GM23338 (cell line): ENCODE measurements at regions not wholly inside any gene's neighbourhood (a gene's known extent, or its start where the extent isn't known, plus 50 kb on each side); places are given as distances from the start of the nearest gene placed in this dataset.

Source experiments
- ATAC-seq: fragments of 200-7000 bp; cut with Tn5 transposase; 3 replicates; pipeline ENCODE4 v1.9.1; 2020
- DNase-seq: peaks from one replicate; pipeline ENCODE4 v3.0.0-alpha.2; 2015; ENCODE audit warnings: low spot score
- H2AFZ ChIP-seq: fragments of 200-600 bp; sonication (generic); 2 replicates; pipeline ENCODE4 v1.8.0; 2016; ENCODE audit warnings: antibody characterized with exemption, mild to moderate bottlenecking, moderate library complexity
- H3F3A ChIP-seq: fragments of 200-600 bp; sonication (generic); replicated peaks from 2 replicates; pipeline ENCODE4 v1.8.0; 2017; ENCODE audit warnings: antibody characterized with exemption, mixed run types, low read depth
- H3K27ac ChIP-seq: fragments of 200-600 bp; sonication (generic); 2 replicates; pipeline ENCODE4 v1.6.1; 2016; ENCODE audit warnings: low read depth
- H3K27me3 ChIP-seq: fragments of 200-600 bp; sonication (generic); 2 replicates; pipeline ENCODE4 v1.8.0; 2016; ENCODE audit warnings: mild to moderate bottlenecking, mixed run types, moderate library complexity; ENCODE audit not compliant: insufficient read depth
- H3K36me3 ChIP-seq: fragments of 200-600 bp; sonication (generic); 2 replicates; pipeline ENCODE4 v1.8.0; 2016; ENCODE audit warnings: mild to moderate bottlenecking; ENCODE audit not compliant: insufficient read depth
- H3K4me1 ChIP-seq: fragments of 200-600 bp; sonication (generic); 2 replicates; pipeline ENCODE4 v1.8.0; 2016; ENCODE audit warnings: mild to moderate bottlenecking, moderate library complexity; ENCODE audit not compliant: insufficient read depth
- H3K4me2 ChIP-seq: fragments of 200-600 bp; sonication (generic); 2 replicates; pipeline ENCODE4 v1.7.1; 2017; ENCODE audit warnings: mixed run types
- H3K4me3 ChIP-seq: fragments of 200-600 bp; sonication (generic); 2 replicates; pipeline ENCODE4 v1.6.1; 2016; ENCODE audit warnings: mixed run types
- H3K79me2 ChIP-seq: fragments of 200-600 bp; sonication (generic); replicated peaks from 2 replicates; pipeline ENCODE4 v1.8.0; 2017; ENCODE audit warnings: mild to moderate bottlenecking; ENCODE audit not compliant: insufficient read depth
- H3K9me2 ChIP-seq: fragments of 200-600 bp; sonication (generic); 2 replicates; pipeline ENCODE4 v1.8.0; 2017; ENCODE audit not compliant: insufficient read depth
- H4K20me1 ChIP-seq: fragments of 200-600 bp; sonication (generic); replicated peaks from 2 replicates; pipeline ENCODE4 v1.8.0; 2017; ENCODE audit warnings: mild to moderate bottlenecking; ENCODE audit not compliant: insufficient read depth
- H3K27ac Mint-ChIP-seq: 2 replicates; pipeline ENCODE4 v1.8.0; 2020; ENCODE audit warnings: inconsistent platforms, mild to moderate bottlenecking, moderate library complexity, mixed read lengths
- H3K27me3 Mint-ChIP-seq: 3 replicates; pipeline ENCODE4 v1.8.0; 2022; ENCODE audit warnings: low read depth, mild to moderate bottlenecking, moderate library complexity, mixed read lengths, inconsistent platforms; ENCODE audit not compliant: insufficient read depth, poor library complexity
- H3K36me3 Mint-ChIP-seq: 3 replicates; pipeline ENCODE4 v1.8.0; 2021; ENCODE audit warnings: low read depth, mild to moderate bottlenecking, inconsistent platforms, moderate library complexity, mixed read lengths
- H3K4me1 Mint-ChIP-seq: 3 replicates; pipeline ENCODE4 v1.8.0; 2020; ENCODE audit warnings: mild to moderate bottlenecking, inconsistent platforms, mixed read lengths
- H3K4me3 Mint-ChIP-seq: 3 replicates; pipeline ENCODE4 v1.8.0; 2021; ENCODE audit warnings: moderate library complexity, mild to moderate bottlenecking, inconsistent platforms, mixed read lengths
- H3K9me3 Mint-ChIP-seq: 3 replicates; pipeline ENCODE4 v1.8.0; 2020; ENCODE audit warnings: moderate library complexity, mild to moderate bottlenecking, inconsistent platforms, mixed read lengths
- ETS1 ChIP-seq: IDR thresholded peaks from 2 replicates; pipeline ENCODE4 v1.6.1; 2016; ENCODE audit warnings: antibody characterized with exemption
- EZH2 ChIP-seq: fragments of 200-600 bp; sonication (generic); IDR thresholded peaks from one replicate; pipeline ENCODE4 v1.8.0; 2017; ENCODE audit warnings: antibody characterized with exemption, mild to moderate bottlenecking, low read depth; ENCODE audit not compliant: unreplicated experiment
- EZH2phosphoT487 ChIP-seq: fragments of 200-600 bp; sonication (generic); IDR thresholded peaks from one replicate; pipeline ENCODE4 v1.8.1; 2018; ENCODE audit warnings: antibody characterized with exemption; ENCODE audit not compliant: unreplicated experiment
- JUNB ChIP-seq: IDR thresholded peaks from one replicate; pipeline ENCODE4 v1.6.1; 2016; ENCODE audit warnings: antibody characterized with exemption; ENCODE audit not compliant: unreplicated experiment
- NANOG ChIP-seq: IDR thresholded peaks from 2 replicates; pipeline ENCODE4 v1.6.1; 2016; ENCODE audit warnings: antibody characterized with exemption, borderline replicate concordance
- POLR2AphosphoS5 ChIP-seq: IDR thresholded peaks from 2 replicates; pipeline ENCODE4 v1.6.1; 2016; ENCODE audit warnings: antibody characterized with exemption, low read depth
- STAT1 ChIP-seq: IDR thresholded peaks from one replicate; pipeline ENCODE4 v1.6.1; 2016; ENCODE audit warnings: antibody characterized with exemption; ENCODE audit not compliant: unreplicated experiment
- ZNF114 ChIP-seq: fragments of 250-450 bp; sonication (Bioruptor Pico); IDR thresholded peaks from 2 replicates; pipeline ENCODE4 v1.5.0; 2020; ENCODE audit warnings: mild to moderate bottlenecking, moderate library complexity
- ZNF331 ChIP-seq: fragments of 250-450 bp; sonication (Bioruptor Pico); IDR thresholded peaks from 2 replicates; pipeline ENCODE4 v1.5.0; 2020; ENCODE audit warnings: low read depth, mild to moderate bottlenecking, moderate library complexity
- ZNF462 ChIP-seq: fragments of 250-450 bp; sonication (Bioruptor Pico); IDR thresholded peaks from 2 replicates; pipeline ENCODE4 v1.5.0; 2020; ENCODE audit warnings: mild to moderate bottlenecking, moderate library complexity
- TF ChIP-seq, protein P1 (sequence below), 2 experiments: fragments of 200-600 bp in 1 of 2; sonication (generic) in 1 of 2; conservative IDR thresholded peaks; 2 replicates each; pipeline versions ENCODE4 v1.5.1 to v1.6.1; 2016 to 2017; ENCODE audit warnings: antibody characterized with exemption in 2 of 2, low read depth in 2 of 2, mild to moderate bottlenecking in 2 of 2, moderate library complexity in 1 of 2

DNA sequence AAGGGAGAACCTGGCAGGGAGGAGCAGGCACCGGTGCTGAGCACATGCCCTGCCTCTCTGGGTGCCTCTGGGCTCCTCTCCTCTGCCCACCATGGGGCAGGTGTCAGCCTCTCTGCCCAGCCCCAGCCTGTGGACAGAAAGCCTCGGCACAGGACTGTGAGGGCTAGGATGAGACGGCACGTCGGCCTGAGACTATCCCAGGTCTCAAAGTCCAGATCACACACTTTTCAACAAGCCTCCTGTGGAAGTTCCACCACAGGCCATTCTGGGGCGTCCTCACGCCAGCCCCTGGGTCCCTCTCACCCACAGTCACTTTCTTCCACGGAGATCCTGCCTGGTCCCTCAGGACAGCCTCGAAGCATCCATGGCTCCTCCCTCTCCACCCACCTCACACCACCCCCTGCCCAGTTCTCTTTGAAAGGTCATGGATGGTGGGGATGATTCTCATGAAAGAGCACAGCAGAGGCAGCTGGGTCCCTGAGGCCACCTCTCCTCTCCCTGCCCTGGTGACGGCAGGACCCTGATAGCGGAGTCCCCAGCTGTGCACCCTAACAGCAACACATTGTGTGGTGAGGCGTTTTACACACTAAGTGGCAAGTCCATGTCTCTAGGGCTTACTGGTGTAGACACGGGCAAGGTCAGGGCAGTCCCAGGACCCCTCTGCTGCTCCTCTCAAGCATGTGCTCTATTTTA is 569.4 kb upstream of the SALL3 start:
- no peak for TF ChIP-seq NANOG
- no peak for TF ChIP-seq EZH2
- TF ChIP-seq, protein P1, sequence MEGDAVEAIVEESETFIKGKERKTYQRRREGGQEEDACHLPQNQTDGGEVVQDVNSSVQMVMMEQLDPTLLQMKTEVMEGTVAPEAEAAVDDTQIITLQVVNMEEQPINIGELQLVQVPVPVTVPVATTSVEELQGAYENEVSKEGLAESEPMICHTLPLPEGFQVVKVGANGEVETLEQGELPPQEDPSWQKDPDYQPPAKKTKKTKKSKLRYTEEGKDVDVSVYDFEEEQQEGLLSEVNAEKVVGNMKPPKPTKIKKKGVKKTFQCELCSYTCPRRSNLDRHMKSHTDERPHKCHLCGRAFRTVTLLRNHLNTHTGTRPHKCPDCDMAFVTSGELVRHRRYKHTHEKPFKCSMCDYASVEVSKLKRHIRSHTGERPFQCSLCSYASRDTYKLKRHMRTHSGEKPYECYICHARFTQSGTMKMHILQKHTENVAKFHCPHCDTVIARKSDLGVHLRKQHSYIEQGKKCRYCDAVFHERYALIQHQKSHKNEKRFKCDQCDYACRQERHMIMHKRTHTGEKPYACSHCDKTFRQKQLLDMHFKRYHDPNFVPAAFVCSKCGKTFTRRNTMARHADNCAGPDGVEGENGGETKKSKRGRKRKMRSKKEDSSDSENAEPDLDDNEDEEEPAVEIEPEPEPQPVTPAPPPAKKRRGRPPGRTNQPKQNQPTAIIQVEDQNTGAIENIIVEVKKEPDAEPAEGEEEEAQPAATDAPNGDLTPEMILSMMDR (conservative IDR thresholded peaks at IDR 0.05; ENCODE audit: low read depth in 2 of 2), result no peak
- no peak for TF ChIP-seq EZH2phosphoT487
- no peak for TF ChIP-seq POLR2AphosphoS5
- TF ChIP-seq ETS1, result no peak
- TF ChIP-seq STAT1, result no peak
- no peak for TF ChIP-seq ZNF331 (CRISPR knock-in tag)
- TF ChIP-seq ZNF114 (CRISPR knock-in tag), result no peak
- no peak for TF ChIP-seq JUNB
- TF ChIP-seq ZNF462, result no peak
- Histone ChIP-seq H3K79me2 (no peaks in the 10 kb centered on the region), H3K4me1 (no peaks in the 10 kb centered on the region), H3K36me3 (peaks cover 2% of the 10 kb centered on the region; the same call in 1 of the 2 replicates), H3K4me2 (no peak overlapping the region), H3K9me2 (no peaks in the 10 kb centered on the region), H3K27me3 (no peaks in the 10 kb centered on the region), H3K4me3 (no peak overlapping the region), H3K27ac (no peak overlapping the region), H2AFZ (no peak overlapping the region), H3F3A (no peaks in the 10 kb centered on the region), H4K20me1 (no peaks in the 10 kb centered on the region)
- Mint-ChIP-seq H3K27me3 (peaks cover 20% of the 10 kb centered on the region), H3K36me3 (peaks cover 49% of the 10 kb centered on the region), H3K9me3 (peaks cover 97% of the 10 kb centered on the region), H3K4me3 (no peak overlapping the region), H3K4me1 (no peaks in the 10 kb centered on the region), H3K27ac (no peak overlapping the region)
- ATAC-seq (no peak), DNase-seq (no peak)
